Activated T-helper 1 cell treated with anti-CD3 and anti-CD28 coated beads, Interleukin-12 subunit alpha, Interleukin-12 subunit beta, Interleukin-2, Interleukin-4 antibody, amounts not matched to agents 30 ng/mL and 10 ng/mL and 1 ng/mL, durations not matched to agents 14 hours and 24 hours and 36 hours (primary cell): ENCODE measurements at regions not wholly inside any gene's neighbourhood (a gene's known extent, or its start where the extent isn't known, plus 50 kb on each side); places are given as distances from the start of the nearest gene placed in this dataset.

Experiments
- DNase-seq: peaks from one replicate; pipeline ENCODE4 v3.0.0; 2021; ENCODE audit warnings: low spot score
- H3K27ac Mint-ChIP-seq: one replicate; pipeline ENCODE4 v1.8.0; 2021; ENCODE audit warnings: mild to moderate bottlenecking, mixed read lengths
- H3K27me3 Mint-ChIP-seq: one replicate; pipeline ENCODE4 v1.8.0; 2022; ENCODE audit warnings: mild to moderate bottlenecking, moderate library complexity, mixed read lengths; ENCODE audit not compliant: insufficient read depth
- H3K36me3 Mint-ChIP-seq: one replicate; pipeline ENCODE4 v1.8.0; 2021; ENCODE audit warnings: low read depth, mixed read lengths
- H3K4me1 Mint-ChIP-seq: one replicate; pipeline ENCODE4 v1.8.0; 2021; ENCODE audit warnings: low read depth, mixed read lengths
- H3K4me3 Mint-ChIP-seq: one replicate; pipeline ENCODE4 v1.8.0; 2021; ENCODE audit warnings: mild to moderate bottlenecking, moderate library complexity, mixed read lengths
- H3K9me3 Mint-ChIP-seq: one replicate; pipeline ENCODE4 v1.8.0; 2021; ENCODE audit warnings: mixed read lengths
- intact Hi-C: fragments of 100-400 bp; cut with micrococcal nuclease; formaldehyde crosslinking; loops from one replicate; pipeline ENCODE4 v1.15.1; 2024

- no peaks in the 10 kb centered on the region for H3K27me3 Mint-ChIP-seq
- no peak overlapping the region for H3K4me3 Mint-ChIP-seq
- H3K4me1 Mint-ChIP-seq: peaks cover 38% of the 10 kb centered on the region
- peak overlapping the region; percentile 30 for H3K27ac Mint-ChIP-seq
- peaks cover 18% of the 10 kb centered on the region for H3K9me3 Mint-ChIP-seq
- no peak for DNase-seq
- intact Hi-C loops: loop anchor here (5.0 kb wide), 4 partner anchors 223 to 1012 kb away; partner anchors contain the start of gene PCNX4
- peaks cover 9% of the 10 kb centered on the region for H3K36me3 Mint-ChIP-seq
These were observed 123.3 kb downstream of the SLC38A6 start for GRCh38 chr14:61104358-61104757.

- Mint-ChIP-seq H3K4me3 (peak overlapping the region; percentile 35), H3K36me3 (peaks cover 9% of the 10 kb centered on the region), H3K27ac (peak overlapping the region; percentile 82), H3K4me1 (peaks cover 38% of the 10 kb centered on the region), H3K9me3 (peaks cover 24% of the 10 kb centered on the region), H3K27me3 (no peaks in the 10 kb centered on the region)
- DNase-seq: peak; percentile 25
- intact Hi-C loops: loop anchor here (2.0 to 5.0 kb wide), 6 partner anchors 123 to 1011 kb away; partner anchors contain the start of genes PCNX4, SLC38A6 and TRMT5
These were observed 122.7 kb downstream of the SLC38A6 start for GRCh38 chr14:61103541-61104339.

- Mint-ChIP-seq H3K27me3 (no peaks in the 10 kb centered on the region), H3K36me3 (peaks cover 9% of the 10 kb centered on the region), H3K4me1 (peaks cover 38% of the 10 kb centered on the region), H3K9me3 (peaks cover 24% of the 10 kb centered on the region), H3K27ac (peak overlapping the region; percentile 82), H3K4me3 (peak overlapping the region; percentile 35)
- DNase-seq: no peak
- intact Hi-C loops: loop anchor here (1.0 to 5.0 kb wide), 8 partner anchors 75 to 1011 kb away; partner anchors contain the start of genes PCNX4, SLC38A6 and TRMT5
These were observed 121.8 kb downstream of the SLC38A6 start for GRCh38 chr14:61102549-61103466.
